OCI-LY3 (cell line): ENCODE measurements at regions not wholly inside any gene's neighbourhood (a gene's known extent, or its start where the extent isn't known, plus 50 kb on each side); places are given as distances from the start of the nearest gene placed in this dataset.

ENCODE experiments used
- H2AFZ ChIP-seq: fragments of 200-600, 300-600 bp; shearing (Covaris generic); 2 replicates; pipeline ENCODE4 v1.6.0; 2014; ENCODE audit warnings: antibody characterized with exemption, low read depth, low read length
- H3K27ac ChIP-seq: fragments of 200-600, 300-600 bp; sonication (generic); 2 replicates; pipeline ENCODE4 v1.5.1; 2014; ENCODE audit warnings: mild to moderate bottlenecking, low read length, moderate library complexity, mixed read lengths
- H3K27me3 ChIP-seq: fragments of 200-600, 300-600 bp; sonication (generic); 2 replicates; pipeline ENCODE4 v1.6.1; 2014; ENCODE audit warnings: low read depth, low read length, mixed read lengths
- H3K36me3 ChIP-seq: fragments of 200-600, 300-600 bp; sonication (generic); replicated peaks from 2 replicates; pipeline ENCODE3; 2014; ENCODE audit warnings: low read depth, low read length, mixed read lengths
- H3K4me1 ChIP-seq: fragments of 300-600, 200-600 bp; sonication (generic); 2 replicates; pipeline ENCODE4 v1.6.1; 2014; ENCODE audit warnings: low read length, mixed read lengths
- H3K4me2 ChIP-seq: fragments of 200-600, 300-600 bp; sonication (generic); 2 replicates; pipeline ENCODE4 v1.6.1; 2014; ENCODE audit warnings: low read length, mixed read lengths
- H3K4me3 ChIP-seq: fragments of 300-600, 200-600 bp; sonication (generic); 2 replicates; pipeline ENCODE4 v1.5.1; 2014; ENCODE audit warnings: antibody characterized with exemption, mild to moderate bottlenecking, low read length, moderate library complexity
- H3K79me2 ChIP-seq: fragments of 300-600, 200-600 bp; shearing (Covaris generic); 2 replicates; pipeline ENCODE4 v1.6.1; 2014; ENCODE audit warnings: mild to moderate bottlenecking, low read length, mixed read lengths
- H3K9ac ChIP-seq: fragments of 300-600, 200-600 bp; shearing (Covaris generic); 2 replicates; pipeline ENCODE4 v1.6.0; 2014; ENCODE audit warnings: mild to moderate bottlenecking, low read length, moderate library complexity
- H3K9me3 ChIP-seq: fragments of 200-600, 300-600 bp; shearing (Covaris generic); 2 replicates; pipeline ENCODE4 v1.6.1; 2014; ENCODE audit warnings: low read length, mixed read lengths; ENCODE audit not compliant: insufficient read depth
- H4K20me1 ChIP-seq: fragments of 200-600, 300-600 bp; sonication (generic); 2 replicates; pipeline ENCODE4 v1.6.1; 2016; ENCODE audit warnings: low read length, mixed read lengths; ENCODE audit not compliant: insufficient read depth
- EZH2phosphoT487 ChIP-seq: fragments of 200-600 bp; shearing (Covaris generic); IDR thresholded peaks from 2 replicates; pipeline ENCODE4 v1.6.1; 2018; ENCODE audit warnings: antibody characterized with exemption, mixed run types, low read depth
- TF ChIP-seq, protein P1 (sequence below): fragments of 200-600, 300-600 bp; sonication (generic); IDR thresholded peaks from 2 replicates; pipeline ENCODE4 v1.5.1; 2014; ENCODE audit warnings: antibody characterized with exemption, low read length, low read depth

DNA sequence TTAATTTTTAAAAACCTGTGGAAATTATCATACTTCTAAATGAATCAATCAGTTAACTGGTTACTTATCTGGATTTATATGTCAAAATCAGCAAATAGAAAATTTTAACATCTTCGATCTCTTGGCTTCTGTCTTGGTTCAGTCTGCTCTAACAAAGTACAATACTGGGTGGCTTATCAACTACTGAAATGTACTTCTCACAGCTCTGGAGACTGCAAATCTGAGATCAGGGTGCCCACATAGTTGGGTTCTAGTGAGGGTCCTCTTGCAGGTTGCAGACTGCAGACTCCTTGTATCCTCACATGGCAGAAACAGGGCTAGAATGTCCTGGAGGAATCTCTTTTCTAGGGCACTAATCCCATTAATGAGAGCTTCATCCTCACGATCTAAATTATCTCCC is 1851.6 kb upstream of the TENM3 start:
- no peaks in the 10 kb centered on the region for H3K79me2 ChIP-seq
- no peaks in the 10 kb centered on the region for H4K20me1 ChIP-seq
- H3K27me3 ChIP-seq: no peaks in the 10 kb centered on the region
- TF ChIP-seq EZH2phosphoT487: no peak
- TF ChIP-seq, protein P1, sequence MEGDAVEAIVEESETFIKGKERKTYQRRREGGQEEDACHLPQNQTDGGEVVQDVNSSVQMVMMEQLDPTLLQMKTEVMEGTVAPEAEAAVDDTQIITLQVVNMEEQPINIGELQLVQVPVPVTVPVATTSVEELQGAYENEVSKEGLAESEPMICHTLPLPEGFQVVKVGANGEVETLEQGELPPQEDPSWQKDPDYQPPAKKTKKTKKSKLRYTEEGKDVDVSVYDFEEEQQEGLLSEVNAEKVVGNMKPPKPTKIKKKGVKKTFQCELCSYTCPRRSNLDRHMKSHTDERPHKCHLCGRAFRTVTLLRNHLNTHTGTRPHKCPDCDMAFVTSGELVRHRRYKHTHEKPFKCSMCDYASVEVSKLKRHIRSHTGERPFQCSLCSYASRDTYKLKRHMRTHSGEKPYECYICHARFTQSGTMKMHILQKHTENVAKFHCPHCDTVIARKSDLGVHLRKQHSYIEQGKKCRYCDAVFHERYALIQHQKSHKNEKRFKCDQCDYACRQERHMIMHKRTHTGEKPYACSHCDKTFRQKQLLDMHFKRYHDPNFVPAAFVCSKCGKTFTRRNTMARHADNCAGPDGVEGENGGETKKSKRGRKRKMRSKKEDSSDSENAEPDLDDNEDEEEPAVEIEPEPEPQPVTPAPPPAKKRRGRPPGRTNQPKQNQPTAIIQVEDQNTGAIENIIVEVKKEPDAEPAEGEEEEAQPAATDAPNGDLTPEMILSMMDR: no peak
- H3K4me3 ChIP-seq: no peak overlapping the region
- no peaks in the 10 kb centered on the region for H3K9me3 ChIP-seq
- no peak overlapping the region for H2AFZ ChIP-seq
- no peaks in the 10 kb centered on the region for H3K36me3 ChIP-seq
- H3K4me2 ChIP-seq: no peak overlapping the region
- no peaks in the 10 kb centered on the region for H3K4me1 ChIP-seq
- H3K9ac ChIP-seq: no peak overlapping the region
- H3K27ac ChIP-seq: no peak overlapping the region

DNA sequence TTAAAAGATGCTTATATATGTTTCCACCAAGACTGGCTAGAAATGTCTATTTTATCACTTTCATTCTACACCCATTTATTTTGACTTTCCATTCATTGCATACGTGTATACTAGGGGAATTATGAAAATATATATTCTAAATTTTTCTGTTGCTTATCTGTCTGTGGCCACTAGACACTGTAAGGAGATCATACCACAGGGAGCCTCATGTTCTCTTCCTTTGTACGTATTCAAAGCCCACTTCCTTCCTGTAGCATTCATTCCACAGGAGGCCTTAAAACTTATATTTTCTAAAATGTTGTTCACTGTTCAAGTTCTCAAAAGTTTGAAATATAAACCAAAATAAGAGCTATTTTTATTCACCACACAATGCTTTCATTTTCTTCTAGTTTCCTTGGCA is 1848.9 kb upstream of the TENM3 start:
- Histone ChIP-seq H3K36me3 (no peaks in the 10 kb centered on the region), H2AFZ (no peak overlapping the region), H3K9ac (no peak overlapping the region), H3K79me2 (no peaks in the 10 kb centered on the region), H4K20me1 (no peaks in the 10 kb centered on the region), H3K9me3 (no peaks in the 10 kb centered on the region), H3K4me3 (no peak overlapping the region), H3K4me1 (peaks cover 3% of the 10 kb centered on the region; the same call in 1 of the 2 replicates), H3K27me3 (no peaks in the 10 kb centered on the region), H3K27ac (no peak overlapping the region), H3K4me2 (no peak overlapping the region)
- no peak for TF ChIP-seq EZH2phosphoT487
- TF ChIP-seq, protein P1: no peak

DNA sequence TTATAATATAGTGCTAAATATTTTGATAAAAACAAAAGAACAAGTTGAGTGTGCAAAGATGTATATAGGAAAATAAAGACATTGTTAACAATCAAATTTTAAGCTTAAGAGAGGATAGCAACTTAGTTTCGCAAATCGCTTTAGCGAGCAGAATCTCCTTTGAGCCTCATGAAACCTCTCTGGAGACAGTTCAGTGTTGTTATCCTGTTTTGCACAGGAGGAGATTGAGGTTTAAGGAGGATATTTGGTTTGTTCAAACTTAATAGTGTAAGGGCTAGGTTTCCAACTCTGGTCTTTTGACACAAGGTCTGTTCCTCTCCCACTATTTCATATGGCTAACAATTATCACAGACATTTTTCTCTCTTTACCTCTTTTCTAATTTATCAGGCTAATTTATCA is 1848.5 kb upstream of the TENM3 start:
- H3K9me3 ChIP-seq: no peaks in the 10 kb centered on the region
- H3K27me3 ChIP-seq: no peaks in the 10 kb centered on the region
- H2AFZ ChIP-seq: no peak overlapping the region
- no peaks in the 10 kb centered on the region for H3K79me2 ChIP-seq
- no peaks in the 10 kb centered on the region for H4K20me1 ChIP-seq
- H3K36me3 ChIP-seq: no peaks in the 10 kb centered on the region
- no peak overlapping the region for H3K27ac ChIP-seq
- H3K4me3 ChIP-seq: no peak overlapping the region
- H3K9ac ChIP-seq: no peak overlapping the region
- H3K4me2 ChIP-seq: no peak overlapping the region
- peaks cover 3% of the 10 kb centered on the region; the same call in 1 of the 2 replicates for H3K4me1 ChIP-seq
- TF ChIP-seq, protein P1: no peak
- no peak for TF ChIP-seq EZH2phosphoT487

DNA sequence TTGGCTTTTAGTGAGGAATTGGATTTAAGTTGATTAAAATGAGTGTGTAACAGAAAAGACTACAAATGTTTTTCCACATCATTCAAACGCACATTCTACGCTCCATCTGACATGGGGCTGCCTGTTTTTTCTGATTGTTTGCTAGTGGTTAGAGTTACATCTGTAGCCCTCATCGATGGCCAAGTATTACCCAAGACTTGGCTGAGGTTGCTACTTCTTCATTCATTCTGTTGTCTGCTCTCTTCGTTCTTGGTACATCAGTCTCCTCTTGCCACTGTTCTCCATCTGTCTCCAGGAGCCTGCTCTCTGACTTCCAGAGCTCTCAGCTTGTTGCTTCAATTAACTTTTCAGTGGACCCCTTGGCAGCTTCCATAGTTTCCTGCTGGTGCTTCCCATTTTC is 1844.6 kb upstream of the TENM3 start:
- Histone ChIP-seq H4K20me1 (no peaks in the 10 kb centered on the region), H3K27me3 (no peaks in the 10 kb centered on the region), H3K4me2 (no peak overlapping the region), H3K36me3 (no peaks in the 10 kb centered on the region), H3K9ac (no peak overlapping the region), H3K9me3 (no peaks in the 10 kb centered on the region), H3K4me1 (peaks cover 3% of the 10 kb centered on the region; the same call in 1 of the 2 replicates), H2AFZ (no peak overlapping the region), H3K4me3 (no peak overlapping the region), H3K27ac (no peak overlapping the region), H3K79me2 (no peaks in the 10 kb centered on the region)
- no peak for TF ChIP-seq EZH2phosphoT487
- TF ChIP-seq, protein P1: no peak
